ENCODE measurements at regions not wholly inside any gene's neighbourhood (a gene's known extent, or its start where the extent isn't known, plus 50 kb on each side); places are given as distances from the start of the nearest gene placed in this dataset.
"Not testable (repeated sequence)": the region's sequence is repeated elsewhere in the genome, so short reads cannot be mapped to it uniquely, and the experiment has no call there.

DNA sequence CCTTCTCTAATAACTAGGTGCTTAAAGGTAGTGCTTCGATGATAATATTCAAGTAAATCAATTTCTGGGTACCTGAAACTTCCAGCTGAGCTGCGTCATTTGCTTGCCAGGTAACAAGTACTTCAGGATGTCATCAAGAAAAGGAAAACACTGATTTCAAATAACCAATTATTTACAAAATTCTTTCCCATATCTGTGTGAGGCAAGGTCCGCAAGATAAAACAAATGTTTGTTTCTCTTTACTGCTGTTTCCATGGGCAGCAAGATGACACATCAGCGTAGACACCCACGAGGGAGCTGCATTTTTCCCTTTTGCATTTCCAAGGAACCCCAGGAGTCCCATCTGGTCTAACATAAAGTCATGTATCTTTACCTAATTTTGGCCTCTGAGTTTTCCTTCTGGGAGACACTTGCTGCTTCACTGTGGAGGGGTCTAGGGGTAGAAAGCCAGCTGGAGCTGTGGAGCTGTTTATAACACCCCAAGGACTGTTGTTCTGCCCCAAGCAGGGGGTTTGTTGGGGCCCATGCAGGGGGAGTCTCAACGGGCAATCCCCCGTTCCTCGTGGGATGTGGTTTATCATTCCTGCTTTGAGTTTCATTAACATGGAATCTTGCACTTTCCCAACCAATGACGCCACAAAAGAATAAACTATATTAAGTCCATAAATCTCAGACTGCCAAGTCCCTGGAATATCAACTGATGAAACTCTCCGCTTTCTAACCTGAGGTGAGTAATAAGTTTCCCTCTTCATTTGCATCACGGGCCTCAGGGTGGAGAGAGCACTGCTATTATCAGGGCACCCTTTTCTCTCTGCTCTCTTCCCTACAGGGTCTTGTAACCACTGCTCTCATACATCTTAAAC lies 112.8 kb upstream of the PELI2 start:
- Mint-ChIP-seq H3K27me3 (peaks cover 49% of the 10 kb centered on the region), H3K4me1 (peaks cover 37% of the 10 kb centered on the region), H3K27ac (no peak overlapping the region), H3K36me3 (peaks cover 2% of the 10 kb centered on the region), H3K4me3 (peak overlapping the region; percentile 39), H3K9me3 (peaks cover 3% of the 10 kb centered on the region)

DNA sequence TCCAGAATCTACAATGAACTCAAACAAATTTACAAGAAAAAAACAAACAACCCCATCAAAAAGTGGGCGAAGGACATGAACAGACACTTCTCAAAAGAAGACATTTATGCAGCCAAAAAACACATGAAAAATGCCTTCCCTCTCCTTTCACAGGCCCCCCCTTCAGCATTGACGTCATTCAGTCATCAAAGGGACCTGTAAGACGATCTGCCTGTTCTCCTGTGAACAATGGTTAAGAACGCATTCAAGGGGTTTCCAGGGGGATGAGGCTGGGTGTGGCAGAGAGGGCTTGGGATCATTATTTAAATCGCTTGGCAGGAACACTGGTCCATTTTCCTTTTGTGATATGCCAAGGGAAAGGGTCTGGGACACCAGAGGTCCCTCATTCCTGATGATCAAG lies 110.7 kb upstream of the PELI2 start:
- peaks cover 30% of the 10 kb centered on the region for H3K4me1 Mint-ChIP-seq
- not testable (repeated sequence) for H3K27ac Mint-ChIP-seq, H3K36me3 Mint-ChIP-seq, H3K9me3 Mint-ChIP-seq, H3K4me3 Mint-ChIP-seq
- H3K27me3 Mint-ChIP-seq = peaks cover 47% of the 10 kb centered on the region

DNA sequence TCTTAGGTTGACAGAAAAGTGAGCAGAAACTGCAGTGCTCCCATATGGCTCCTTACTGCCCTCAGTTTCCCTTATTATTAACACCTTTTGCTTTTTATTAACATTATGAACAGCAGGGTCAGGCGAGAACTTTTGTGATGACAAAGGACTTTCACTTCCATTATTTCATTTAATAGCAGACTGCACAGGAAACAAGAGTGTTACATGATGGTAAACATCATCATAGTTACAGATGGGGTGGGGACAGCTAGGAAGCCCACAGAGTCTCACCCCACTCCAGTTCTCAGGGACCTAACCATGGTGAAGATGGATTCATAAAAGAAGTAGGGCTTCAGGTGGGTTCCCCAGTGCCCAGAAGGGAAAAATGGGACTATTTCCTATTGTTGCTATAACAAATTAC lies 110.1 kb upstream of the PELI2 start:
- Mint-ChIP-seq H3K4me3 (no peak overlapping the region), H3K27me3 (peaks cover 45% of the 10 kb centered on the region), H3K4me1 (peaks cover 23% of the 10 kb centered on the region), H3K9me3 (peaks cover 3% of the 10 kb centered on the region), H3K27ac (no peak overlapping the region), H3K36me3 (peaks cover 2% of the 10 kb centered on the region)

DNA sequence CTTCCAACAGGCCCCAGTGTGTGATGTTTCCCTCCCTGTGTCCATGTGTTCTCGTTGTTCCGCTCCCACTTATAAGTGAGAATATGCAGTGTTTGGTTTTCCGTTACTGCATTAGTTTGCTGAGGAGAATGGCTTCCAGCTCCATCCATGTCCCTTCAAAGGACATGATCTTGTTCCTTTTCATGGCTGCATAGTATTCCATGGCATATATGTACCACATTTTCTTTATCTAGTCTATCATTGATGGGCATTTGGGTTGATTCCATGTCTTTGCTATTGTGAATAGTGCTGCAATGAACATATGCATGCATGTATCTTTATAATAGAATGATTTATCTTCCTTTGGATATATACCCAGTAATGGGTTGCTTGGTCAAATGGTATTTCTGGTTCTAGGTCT lies 109.5 kb upstream of the PELI2 start:
- not testable (repeated sequence) for H3K9me3 Mint-ChIP-seq, H3K36me3 Mint-ChIP-seq, H3K4me3 Mint-ChIP-seq, H3K27ac Mint-ChIP-seq
- H3K4me1 Mint-ChIP-seq = peaks cover 18% of the 10 kb centered on the region
- H3K27me3 Mint-ChIP-seq = peaks cover 46% of the 10 kb centered on the region

DNA sequence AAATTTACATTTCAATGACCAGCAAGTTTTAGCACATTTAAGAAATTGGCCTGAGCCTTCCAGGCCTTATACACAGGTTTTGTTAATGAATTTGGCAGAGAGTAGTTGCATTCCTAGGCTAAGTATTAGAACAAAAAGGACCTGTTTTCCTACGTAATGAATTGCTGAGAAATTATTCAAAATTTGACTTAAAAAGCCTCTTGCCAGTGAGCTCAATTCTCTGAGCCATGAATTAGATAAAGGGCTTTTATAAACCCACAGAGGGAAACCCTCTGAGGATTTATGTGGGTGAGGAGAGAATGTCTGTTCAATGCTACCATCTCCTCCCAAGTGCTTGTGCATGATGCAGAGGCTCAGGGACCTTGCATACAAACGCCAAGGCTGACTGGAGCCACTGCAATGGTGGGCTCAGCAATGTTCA lies 94.5 kb upstream of the PELI2 start:
- Mint-ChIP-seq H3K36me3 (no peaks in the 10 kb centered on the region), H3K27me3 (peaks cover 9% of the 10 kb centered on the region), H3K4me1 (no peaks in the 10 kb centered on the region), H3K27ac (no peak overlapping the region), H3K9me3 (peaks cover 2% of the 10 kb centered on the region), H3K4me3 (no peak overlapping the region)

DNA sequence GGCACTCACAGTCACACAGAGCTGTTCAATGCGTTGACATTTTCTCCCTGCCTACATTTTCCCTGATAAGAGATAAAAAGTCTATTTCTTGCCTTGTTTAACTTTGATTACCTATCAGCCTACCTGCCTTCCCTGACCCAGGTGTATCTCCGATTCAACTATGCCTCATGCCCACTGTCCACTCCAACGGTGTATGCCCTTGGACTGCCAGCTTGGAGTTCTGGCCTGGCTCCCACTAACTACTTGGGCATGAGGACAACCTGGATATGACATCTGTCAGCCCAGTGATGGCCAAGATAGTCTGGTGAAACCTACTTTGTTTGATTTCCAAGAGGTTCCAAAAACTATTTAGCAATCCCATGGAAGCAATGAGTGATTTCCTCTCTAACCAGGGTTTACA lies 93.0 kb upstream of the PELI2 start:
- Mint-ChIP-seq H3K27me3 (peaks cover 12% of the 10 kb centered on the region), H3K4me3 (no peak overlapping the region), H3K27ac (no peak overlapping the region), H3K4me1 (no peaks in the 10 kb centered on the region), H3K9me3 (no peaks in the 10 kb centered on the region), H3K36me3 (no peaks in the 10 kb centered on the region)

DNA sequence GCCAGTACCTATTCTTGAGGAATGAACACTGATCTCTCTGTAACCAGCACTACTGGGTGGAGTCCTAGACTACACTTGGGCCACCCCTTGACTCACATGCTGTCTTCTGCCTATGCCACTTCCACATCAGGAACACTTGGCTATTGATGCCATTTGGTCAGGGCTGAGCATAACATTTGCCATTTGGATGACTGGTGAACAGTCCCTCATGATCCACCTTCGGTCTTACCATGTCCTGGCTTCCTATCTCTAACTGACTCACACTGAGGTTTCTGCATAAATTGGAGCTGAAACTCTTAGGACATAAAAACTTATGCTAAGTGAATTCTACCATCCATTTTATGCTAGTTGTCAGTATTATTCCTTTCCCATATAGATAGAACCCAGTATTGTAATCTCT lies 91.7 kb upstream of the PELI2 start:
- Mint-ChIP-seq H3K27me3 (peaks cover 18% of the 10 kb centered on the region), H3K36me3 (no peaks in the 10 kb centered on the region), H3K4me3 (no peak overlapping the region), H3K4me1 (no peaks in the 10 kb centered on the region), H3K27ac (no peak overlapping the region), H3K9me3 (no peaks in the 10 kb centered on the region)

DNA sequence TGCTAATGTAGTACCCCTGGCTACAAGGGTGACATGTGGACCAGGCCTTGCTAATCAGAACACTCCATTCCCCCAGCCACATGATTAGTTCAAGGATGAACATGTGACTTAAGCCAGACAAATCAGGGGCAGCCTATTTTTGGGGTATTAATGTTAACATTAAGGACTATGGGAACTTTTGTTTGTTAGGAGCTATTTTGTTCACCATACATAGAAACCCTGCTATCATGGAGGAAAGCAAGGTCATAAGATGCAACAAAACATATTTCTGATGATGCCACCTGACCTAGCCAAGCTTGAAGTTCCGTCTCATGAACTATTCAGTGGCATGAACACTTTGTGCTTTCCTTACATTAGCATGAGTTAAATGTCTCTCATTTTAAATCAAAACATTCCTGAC lies 90.8 kb upstream of the PELI2 start:
- H3K36me3 Mint-ChIP-seq = no peaks in the 10 kb centered on the region
- no peaks in the 10 kb centered on the region for H3K4me1 Mint-ChIP-seq
- H3K27me3 Mint-ChIP-seq = peaks cover 17% of the 10 kb centered on the region
- H3K4me3 Mint-ChIP-seq = no peak overlapping the region
- no peak overlapping the region for H3K27ac Mint-ChIP-seq
- no peaks in the 10 kb centered on the region for H3K9me3 Mint-ChIP-seq

DNA sequence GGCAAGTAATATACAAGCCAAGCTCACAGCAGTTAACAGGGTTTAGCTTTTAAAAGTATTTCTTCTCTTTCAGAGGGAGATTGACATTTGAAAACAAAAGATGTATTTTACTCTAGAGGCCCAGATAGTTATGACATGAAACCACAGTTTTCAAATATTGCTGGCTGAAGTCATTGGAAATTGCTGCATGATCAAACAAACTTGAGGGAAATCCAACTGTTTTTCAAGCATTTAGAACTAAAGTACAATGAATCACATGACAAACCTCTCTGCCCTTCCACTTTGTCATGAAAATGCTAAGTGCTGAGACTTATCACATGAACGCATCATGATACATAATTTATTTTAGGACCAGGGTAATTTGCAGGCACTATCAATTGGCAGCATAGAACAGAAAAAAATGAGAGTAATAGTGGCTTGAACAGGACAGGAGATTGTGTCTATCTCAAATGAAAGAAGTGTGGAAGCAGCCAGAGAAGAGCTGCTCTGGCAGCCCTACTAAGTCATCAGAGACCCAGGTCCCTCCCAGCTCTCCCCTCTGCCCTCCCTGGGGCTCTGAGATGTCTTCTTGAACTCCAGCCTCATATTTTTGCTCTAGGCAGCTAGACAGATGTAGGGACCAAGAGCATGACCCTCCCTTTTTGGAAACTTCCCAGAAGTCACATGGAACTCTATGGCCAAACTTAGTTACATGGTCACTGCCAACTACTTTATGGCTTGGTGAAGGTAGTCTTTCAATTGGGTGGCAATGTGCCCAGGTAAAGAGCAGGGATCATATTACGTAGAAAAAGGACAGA lies 90.1 kb upstream of the PELI2 start:
- no peaks in the 10 kb centered on the region for H3K36me3 Mint-ChIP-seq
- no peak overlapping the region for H3K4me3 Mint-ChIP-seq
- no peaks in the 10 kb centered on the region for H3K4me1 Mint-ChIP-seq
- H3K27ac Mint-ChIP-seq = no peak overlapping the region
- no peaks in the 10 kb centered on the region for H3K9me3 Mint-ChIP-seq
- peaks cover 18% of the 10 kb centered on the region for H3K27me3 Mint-ChIP-seq

DNA sequence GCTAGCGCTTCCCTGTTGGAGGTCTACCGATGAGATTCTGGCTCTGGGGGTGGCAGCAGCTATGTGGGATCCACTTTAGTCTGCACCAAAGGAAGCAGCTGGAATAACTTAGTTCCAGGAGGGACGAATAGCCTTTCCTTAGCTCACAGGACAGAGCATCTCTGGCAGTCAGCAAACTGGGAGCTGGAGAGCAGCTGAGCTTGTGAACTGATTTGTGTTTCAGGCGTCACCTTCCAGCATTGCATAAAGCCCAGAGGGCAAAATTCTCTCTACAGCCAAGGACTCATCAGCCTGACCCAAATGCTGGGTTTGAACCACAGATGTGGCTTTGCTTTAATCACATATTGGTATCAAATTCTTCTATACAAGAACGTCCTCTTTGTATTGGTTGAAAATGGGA lies 81.9 kb upstream of the PELI2 start:
- no peaks in the 10 kb centered on the region for H3K4me1 Mint-ChIP-seq
- H3K36me3 Mint-ChIP-seq = no peaks in the 10 kb centered on the region
- H3K27ac Mint-ChIP-seq = no peak overlapping the region
- no peak overlapping the region for H3K4me3 Mint-ChIP-seq
- no peaks in the 10 kb centered on the region for H3K9me3 Mint-ChIP-seq
- H3K27me3 Mint-ChIP-seq = peaks cover 27% of the 10 kb centered on the region

DNA sequence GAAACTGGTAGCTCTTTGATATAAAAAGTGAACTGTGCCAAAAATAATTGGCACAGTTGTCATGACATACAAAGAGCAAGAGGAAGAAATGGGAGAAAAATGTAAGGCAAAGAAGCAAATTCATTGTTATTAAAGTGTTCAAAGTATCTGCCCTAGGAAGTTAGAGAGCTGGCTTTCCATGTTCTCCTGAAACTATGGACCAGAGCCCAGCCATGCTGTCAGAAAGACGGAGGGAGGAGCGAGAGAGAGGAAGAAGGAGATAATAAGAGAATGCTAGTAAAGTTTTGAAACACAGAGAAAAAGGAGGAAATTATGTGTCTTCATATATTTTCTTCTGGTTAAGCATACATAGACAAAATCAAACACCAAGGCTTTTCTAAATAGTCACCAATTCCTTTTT lies 78.1 kb upstream of the PELI2 start:
- Mint-ChIP-seq H3K27me3 (peaks cover 25% of the 10 kb centered on the region), H3K4me3 (no peak overlapping the region), H3K4me1 (no peaks in the 10 kb centered on the region), H3K27ac (no peak overlapping the region), H3K9me3 (no peaks in the 10 kb centered on the region), H3K36me3 (no peaks in the 10 kb centered on the region)

DNA sequence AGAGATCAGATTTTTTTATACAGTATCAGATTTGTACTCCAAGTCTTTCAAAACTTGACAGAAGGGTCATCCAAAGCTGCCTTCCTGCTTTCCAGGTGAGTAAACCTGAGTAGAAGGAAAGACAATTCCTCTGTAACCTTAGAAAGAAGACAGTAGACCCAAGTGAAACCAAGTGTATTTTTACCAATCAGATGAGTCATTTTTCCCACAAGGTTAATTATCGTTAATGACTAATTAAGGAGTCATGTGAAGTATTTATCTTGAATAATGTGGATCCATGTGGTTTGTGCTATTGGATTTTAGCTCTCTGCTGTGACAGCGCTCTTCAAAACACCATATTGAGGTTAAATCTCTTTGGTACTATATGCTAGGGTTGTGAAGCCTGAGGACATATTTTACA lies 74.0 kb upstream of the PELI2 start:
- peaks cover 9% of the 10 kb centered on the region for H3K27me3 Mint-ChIP-seq
- H3K27ac Mint-ChIP-seq = no peak overlapping the region
- H3K4me3 Mint-ChIP-seq = no peak overlapping the region
- H3K4me1 Mint-ChIP-seq = no peaks in the 10 kb centered on the region
- no peaks in the 10 kb centered on the region for H3K9me3 Mint-ChIP-seq
- H3K36me3 Mint-ChIP-seq = no peaks in the 10 kb centered on the region

DNA sequence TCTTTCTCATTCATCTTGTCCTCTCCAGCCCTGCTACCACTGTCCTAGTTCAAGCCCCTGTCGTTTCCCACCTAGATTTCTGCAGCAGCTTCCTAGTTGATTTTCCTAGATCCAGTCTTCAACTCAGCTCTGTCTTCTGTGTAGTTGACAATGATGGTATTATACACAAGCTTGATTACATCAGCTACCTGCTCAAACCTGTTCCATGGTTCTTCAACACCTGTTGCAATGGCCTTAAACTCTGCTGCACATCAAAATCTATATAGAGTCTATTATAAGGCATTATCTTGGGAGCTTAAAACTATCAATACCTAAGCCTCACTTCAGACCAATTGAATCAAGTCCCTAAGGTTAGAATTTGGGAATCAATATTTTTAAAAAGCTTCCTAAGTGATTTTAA lies 71.7 kb upstream of the PELI2 start:
- H3K36me3 Mint-ChIP-seq = no peaks in the 10 kb centered on the region
- H3K9me3 Mint-ChIP-seq = no peaks in the 10 kb centered on the region
- no peak overlapping the region for H3K4me3 Mint-ChIP-seq
- H3K27ac Mint-ChIP-seq = no peak overlapping the region
- no peaks in the 10 kb centered on the region for H3K4me1 Mint-ChIP-seq
- H3K27me3 Mint-ChIP-seq = peaks cover 2% of the 10 kb centered on the region

DNA sequence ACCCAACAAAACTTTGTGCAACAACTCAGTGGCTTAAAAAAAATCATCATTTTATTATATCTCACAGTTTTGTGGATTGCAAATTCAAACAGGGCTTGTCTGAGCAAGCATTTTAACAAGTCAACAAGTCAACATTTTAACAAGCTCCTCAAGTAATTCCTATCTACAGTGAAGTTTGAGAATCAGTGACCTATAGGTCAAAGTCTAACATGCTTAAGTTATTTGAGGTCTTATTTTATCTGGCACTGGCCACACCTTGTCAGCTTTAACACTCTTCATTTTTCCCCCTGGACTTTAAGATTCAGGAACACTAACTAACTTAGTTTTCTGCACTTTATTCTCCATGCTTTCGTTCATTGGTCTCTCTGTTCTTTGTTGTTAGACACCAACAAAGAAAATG lies 71.2 kb upstream of the PELI2 start:
- H3K27ac Mint-ChIP-seq = no peak overlapping the region
- H3K4me3 Mint-ChIP-seq = no peak overlapping the region
- H3K27me3 Mint-ChIP-seq = peaks cover 2% of the 10 kb centered on the region
- H3K36me3 Mint-ChIP-seq = no peaks in the 10 kb centered on the region
- H3K4me1 Mint-ChIP-seq = no peaks in the 10 kb centered on the region
- no peaks in the 10 kb centered on the region for H3K9me3 Mint-ChIP-seq

DNA sequence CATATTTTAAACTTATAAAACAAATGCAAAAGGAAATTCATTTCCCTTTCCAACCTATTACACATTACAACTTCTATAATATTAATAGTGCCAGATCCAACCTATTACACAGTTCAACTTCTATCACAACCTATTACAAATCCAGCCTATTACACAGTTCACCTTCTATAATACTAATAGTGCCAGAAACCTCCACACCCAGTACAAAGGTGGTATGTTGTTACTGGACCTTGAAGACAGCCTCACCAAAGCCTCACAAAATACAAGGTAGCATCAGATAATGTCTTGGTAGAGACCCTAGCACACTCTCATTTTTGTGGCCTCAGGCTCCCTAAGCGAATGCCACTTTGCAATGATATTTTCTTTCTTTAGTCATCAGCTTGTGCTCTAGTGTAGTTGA lies 68.7 kb upstream of the PELI2 start:
- Mint-ChIP-seq H3K4me3 (no peak overlapping the region), H3K4me1 (no peaks in the 10 kb centered on the region), H3K36me3 (no peaks in the 10 kb centered on the region), H3K27ac (no peak overlapping the region), H3K9me3 (no peaks in the 10 kb centered on the region), H3K27me3 (peaks cover 2% of the 10 kb centered on the region)

DNA sequence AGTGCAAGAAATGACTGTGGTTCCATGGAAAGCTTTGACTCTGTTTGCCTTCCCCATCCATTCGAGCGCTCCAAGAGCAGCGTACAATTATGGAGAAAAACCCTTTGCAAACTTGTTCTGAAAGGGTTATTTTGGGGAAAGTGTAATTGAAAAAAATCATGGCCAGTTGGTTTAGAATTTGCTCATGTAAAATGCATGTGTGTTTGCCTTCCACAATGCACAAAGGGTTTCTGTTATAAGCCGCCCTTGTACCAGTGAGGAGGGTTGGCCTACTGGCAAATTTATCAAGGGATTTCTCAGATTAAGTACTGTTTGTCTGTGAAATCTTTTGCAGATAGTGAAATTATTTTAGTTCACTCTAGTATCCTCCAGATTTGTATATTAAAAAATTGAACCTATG lies 62.7 kb upstream of the PELI2 start:
- H3K4me1 Mint-ChIP-seq = no peaks in the 10 kb centered on the region
- H3K4me3 Mint-ChIP-seq = no peak overlapping the region
- no peak overlapping the region for H3K27ac Mint-ChIP-seq
- no peaks in the 10 kb centered on the region for H3K9me3 Mint-ChIP-seq
- H3K36me3 Mint-ChIP-seq = no peaks in the 10 kb centered on the region
- H3K27me3 Mint-ChIP-seq = peaks cover 11% of the 10 kb centered on the region
